ENCODE measurements at regions not wholly inside any gene's neighbourhood (a gene's known extent, or its start where the extent isn't known, plus 50 kb on each side); places are given as distances from the start of the nearest gene placed in this dataset.
A peak's percentile ranks its signal among the peaks of the same experiment; 100 is the strongest.

- no peak overlapping the region for H2BK120ac ChIP-seq (ENCODE audit: low read depth, low read length)
- H3K79me1 ChIP-seq (ENCODE audit: low read length) = no peaks in the 10 kb centered on the region
- no peak overlapping the region for H3K4ac ChIP-seq (ENCODE audit: low read depth, low read length)
- H4K5ac ChIP-seq (ENCODE audit: low read length) = no peak overlapping the region
- H3K4me3 ChIP-seq (ENCODE audit: low read length) = no peak overlapping the region
- H3K4me2 ChIP-seq (ENCODE audit: low read length) = no peak overlapping the region
- peaks cover 2% of the 10 kb centered on the region for H3K4me1 ChIP-seq (ENCODE audit: control insufficient read depth, low read depth, low read length)
- no peaks in the 10 kb centered on the region for H3K27me3 ChIP-seq (ENCODE audit: insufficient read depth, low read length, poor library complexity)
- H3K56ac ChIP-seq (ENCODE audit: low read length) = no peak overlapping the region
- H3K9ac ChIP-seq (ENCODE audit: low read length) = no peak overlapping the region
- DNase-seq = no peak
- no peak overlapping the region for H4K8ac ChIP-seq (ENCODE audit: low read depth, low read length)
- H3K79me2 ChIP-seq (ENCODE audit: control insufficient read depth, insufficient read depth, low read length) = no peaks in the 10 kb centered on the region
- H3K27ac ChIP-seq (ENCODE audit: low read depth, low read length) = no peak overlapping the region
- H2BK15ac ChIP-seq (replicated peaks; ENCODE audit: low read depth) = no peak overlapping the region
- H2AK5ac ChIP-seq (ENCODE audit: low read length) = no peak overlapping the region
- no peak overlapping the region for H3K18ac ChIP-seq (ENCODE audit: low read length)
- WGBS (ENCODE audit: extremely low coverage, insufficient coverage, low lambda C conversion rate) = no CpG with 5 or more reads among the region's 8 CpGs
- no peaks in the 10 kb centered on the region for H3K36me3 ChIP-seq (ENCODE audit: control insufficient read depth, insufficient read depth, low read length)
- H2BK5ac ChIP-seq (ENCODE audit: low read length) = no peak overlapping the region
- H3K23ac ChIP-seq (ENCODE audit: low read length) = no peak overlapping the region
Observed at GRCh38 chr6:168226902-168227318, 92.7 kb downstream of the DACT2 start.

GRCh38 chr6:168226061-168226752 lies 93.4 kb downstream of the DACT2 start:
- no CpG with 5 or more reads among the region's 9 CpGs for WGBS (ENCODE audit: extremely low coverage, insufficient coverage, low lambda C conversion rate)
- no peak overlapping the region for H3K18ac ChIP-seq (ENCODE audit: low read length)
- no peaks in the 10 kb centered on the region for H3K79me2 ChIP-seq (ENCODE audit: control insufficient read depth, insufficient read depth, low read length)
- H3K79me1 ChIP-seq (ENCODE audit: low read length) = no peaks in the 10 kb centered on the region
- no peaks in the 10 kb centered on the region for H3K36me3 ChIP-seq (ENCODE audit: control insufficient read depth, insufficient read depth, low read length)
- H3K27ac ChIP-seq (ENCODE audit: low read depth, low read length) = no peak overlapping the region
- no peak overlapping the region for H2BK15ac ChIP-seq (replicated peaks; ENCODE audit: low read depth)
- no peak overlapping the region for H3K56ac ChIP-seq (ENCODE audit: low read length)
- H3K4me3 ChIP-seq (ENCODE audit: low read length) = no peak overlapping the region
- H3K4me1 ChIP-seq (ENCODE audit: control insufficient read depth, low read depth, low read length) = peaks cover 2% of the 10 kb centered on the region
- H3K27me3 ChIP-seq (ENCODE audit: insufficient read depth, low read length, poor library complexity) = no peaks in the 10 kb centered on the region
- H3K9ac ChIP-seq (ENCODE audit: low read length) = no peak overlapping the region
- no peak overlapping the region for H3K4me2 ChIP-seq (ENCODE audit: low read length)
- H2AK5ac ChIP-seq (ENCODE audit: low read length) = no peak overlapping the region
- H3K23ac ChIP-seq (ENCODE audit: low read length) = no peak overlapping the region
- H4K8ac ChIP-seq (ENCODE audit: low read depth, low read length) = no peak overlapping the region
- no peak overlapping the region for H4K5ac ChIP-seq (ENCODE audit: low read length)
- H2BK120ac ChIP-seq (ENCODE audit: low read depth, low read length) = no peak overlapping the region
- no peak overlapping the region for H3K4ac ChIP-seq (ENCODE audit: low read depth, low read length)
- DNase-seq = no peak
- H2BK5ac ChIP-seq (ENCODE audit: low read length) = no peak overlapping the region

- Histone ChIP-seq H3K27ac (ENCODE audit: low read depth, low read length) (no peak overlapping the region), H3K4ac (ENCODE audit: low read depth, low read length) (no peak overlapping the region), H3K36me3 (ENCODE audit: control insufficient read depth, insufficient read depth, low read length) (no peaks in the 10 kb centered on the region), H3K4me3 (ENCODE audit: low read length) (no peak overlapping the region), H3K27me3 (ENCODE audit: insufficient read depth, low read length, poor library complexity) (no peaks in the 10 kb centered on the region), H3K79me1 (ENCODE audit: low read length) (no peaks in the 10 kb centered on the region), H2BK15ac (replicated peaks; ENCODE audit: low read depth) (no peak overlapping the region), H3K23ac (ENCODE audit: low read length) (no peak overlapping the region), H3K56ac (ENCODE audit: low read length) (no peak overlapping the region), H4K5ac (ENCODE audit: low read length) (no peak overlapping the region), H3K4me2 (ENCODE audit: low read length) (no peak overlapping the region), H3K79me2 (ENCODE audit: control insufficient read depth, insufficient read depth, low read length) (no peaks in the 10 kb centered on the region), H2BK120ac (ENCODE audit: low read depth, low read length) (no peak overlapping the region), H4K8ac (ENCODE audit: low read depth, low read length) (no peak overlapping the region), H2BK5ac (ENCODE audit: low read length) (no peak overlapping the region), H3K9ac (ENCODE audit: low read length) (no peak overlapping the region), H3K4me1 (ENCODE audit: control insufficient read depth, low read depth, low read length) (peaks cover 2% of the 10 kb centered on the region), H2AK5ac (ENCODE audit: low read length) (no peak overlapping the region), H3K18ac (ENCODE audit: low read length) (no peak overlapping the region)
- peak; percentile 77 for DNase-seq
- no CpG with 5 or more reads among the region's 7 CpGs for WGBS (ENCODE audit: extremely low coverage, insufficient coverage, low lambda C conversion rate)
Observed at GRCh38 chr6:168225471-168225911, 94.1 kb downstream of the DACT2 start.

GRCh38 chr6:168223755-168224154 lies 95.8 kb downstream of the DACT2 start:
- H2BK120ac ChIP-seq (ENCODE audit: low read depth, low read length) = no peak overlapping the region
- no peak for DNase-seq
- no peak overlapping the region for H3K18ac ChIP-seq (ENCODE audit: low read length)
- H3K9ac ChIP-seq (ENCODE audit: low read length) = no peak overlapping the region
- no peaks in the 10 kb centered on the region for H3K79me1 ChIP-seq (ENCODE audit: low read length)
- H2AK5ac ChIP-seq (ENCODE audit: low read length) = no peak overlapping the region
- no peak overlapping the region for H3K4ac ChIP-seq (ENCODE audit: low read depth, low read length)
- no peak overlapping the region for H3K56ac ChIP-seq (ENCODE audit: low read length)
- H3K79me2 ChIP-seq (ENCODE audit: control insufficient read depth, insufficient read depth, low read length) = no peaks in the 10 kb centered on the region
- no peak overlapping the region for H3K27ac ChIP-seq (ENCODE audit: low read depth, low read length)
- no CpG with 5 or more reads among the region's 1 CpG for WGBS (ENCODE audit: extremely low coverage, insufficient coverage, low lambda C conversion rate)
- no peak overlapping the region for H2BK5ac ChIP-seq (ENCODE audit: low read length)
- no peak overlapping the region for H3K23ac ChIP-seq (ENCODE audit: low read length)
- no peak overlapping the region for H3K4me3 ChIP-seq (ENCODE audit: low read length)
- no peak overlapping the region for H3K4me2 ChIP-seq (ENCODE audit: low read length)
- H4K8ac ChIP-seq (ENCODE audit: low read depth, low read length) = no peak overlapping the region
- peaks cover 2% of the 10 kb centered on the region for H3K4me1 ChIP-seq (ENCODE audit: control insufficient read depth, low read depth, low read length)
- no peaks in the 10 kb centered on the region for H3K27me3 ChIP-seq (ENCODE audit: insufficient read depth, low read length, poor library complexity)
- H4K5ac ChIP-seq (ENCODE audit: low read length) = no peak overlapping the region
- H3K36me3 ChIP-seq (ENCODE audit: control insufficient read depth, insufficient read depth, low read length) = no peaks in the 10 kb centered on the region
- no peak overlapping the region for H2BK15ac ChIP-seq (replicated peaks; ENCODE audit: low read depth)

GRCh38 chr6:168223150-168223549 lies 96.4 kb downstream of the DACT2 start:
- Histone ChIP-seq H3K4ac (ENCODE audit: low read depth, low read length) (no peak overlapping the region), H3K23ac (ENCODE audit: low read length) (no peak overlapping the region), H4K8ac (ENCODE audit: low read depth, low read length) (no peak overlapping the region), H3K9ac (ENCODE audit: low read length) (no peak overlapping the region), H3K4me3 (ENCODE audit: low read length) (no peak overlapping the region), H4K5ac (ENCODE audit: low read length) (no peak overlapping the region), H2BK15ac (replicated peaks; ENCODE audit: low read depth) (no peak overlapping the region), H3K18ac (ENCODE audit: low read length) (no peak overlapping the region), H2BK120ac (ENCODE audit: low read depth, low read length) (no peak overlapping the region), H3K36me3 (ENCODE audit: control insufficient read depth, insufficient read depth, low read length) (no peaks in the 10 kb centered on the region), H2AK5ac (ENCODE audit: low read length) (no peak overlapping the region), H3K27me3 (ENCODE audit: insufficient read depth, low read length, poor library complexity) (no peaks in the 10 kb centered on the region), H3K4me2 (ENCODE audit: low read length) (no peak overlapping the region), H3K4me1 (ENCODE audit: control insufficient read depth, low read depth, low read length) (peaks cover 2% of the 10 kb centered on the region), H3K79me1 (ENCODE audit: low read length) (no peaks in the 10 kb centered on the region), H3K56ac (ENCODE audit: low read length) (no peak overlapping the region), H2BK5ac (ENCODE audit: low read length) (no peak overlapping the region), H3K27ac (ENCODE audit: low read depth, low read length) (no peak overlapping the region), H3K79me2 (ENCODE audit: control insufficient read depth, insufficient read depth, low read length) (no peaks in the 10 kb centered on the region)
- DNase-seq = no peak
- no CpG with 5 or more reads among the region's 2 CpGs for WGBS (ENCODE audit: extremely low coverage, insufficient coverage, low lambda C conversion rate)

All from mesendoderm (in vitro differentiated cells).